Endothelial cell of umbilical vein (primary cell): ENCODE measurements at regions not wholly inside any gene's neighbourhood (a gene's known extent, or its start where the extent isn't known, plus 50 kb on each side); places are given as distances from the start of the nearest gene placed in this dataset.

Source experiments
- CTCF ChIP-seq, 2 donors: IDR thresholded peaks; 1 replicate in 1 of 2; 2 replicates in 1 of 2; pipeline ENCODE4 v1.5.1; 2011; ENCODE audit warnings: low read length in 2 of 2, mild to moderate bottlenecking in 2 of 2, moderate library complexity in 2 of 2, control low read depth in 1 of 2, inconsistent platforms in 1 of 2, low read depth in 1 of 2; ENCODE audit not compliant: insufficient read depth in 1 of 2; ENCODE audit errors: extremely low read depth in 1 of 2
- EZH2 ChIP-seq: IDR thresholded peaks from 2 replicates; pipeline ENCODE4 v1.6.1; 2012; ENCODE audit warnings: borderline replicate concordance, low read depth, mild to moderate bottlenecking, moderate library complexity, low read length, inconsistent platforms; ENCODE audit not compliant: severe bottlenecking
- GATA2 ChIP-seq: IDR thresholded peaks from 2 replicates; pipeline ENCODE4 v1.7.0; 2011; ENCODE audit warnings: low read depth, mild to moderate bottlenecking, moderate library complexity, mixed read lengths, low read length; ENCODE audit not compliant: insufficient read length, insufficient read depth
- JUN ChIP-seq: IDR thresholded peaks from 2 replicates; pipeline ENCODE4 v1.6.1; 2011; ENCODE audit warnings: borderline replicate concordance, low read depth; ENCODE audit not compliant: insufficient read length, insufficient read depth
- MAX ChIP-seq: IDR thresholded peaks from 2 replicates; pipeline ENCODE4 v1.6.1; 2011; ENCODE audit not compliant: insufficient read depth, insufficient read length
- MYC ChIP-seq: IDR thresholded peaks from one replicate; pipeline ENCODE4 v1.6.1; 2011; ENCODE audit warnings: mild to moderate bottlenecking, low read depth, low read length
- POLR2A ChIP-seq: IDR thresholded peaks from 2 replicates; pipeline ENCODE4 v1.6.1; 2012; ENCODE audit warnings: low read depth, mild to moderate bottlenecking, control low read depth, low read length

GRCh38 chr3:40642812-40643211 lies 118.1 kb downstream of the ZNF621 start:
- TF ChIP-seq EZH2: no peak
- no peak for TF ChIP-seq CTCF (IDR thresholded peaks at IDR 0.05; ENCODE audit: extremely low read depth in 1 of 2, insufficient read depth in 1 of 2, low read depth in 1 of 2, low read length in 2 of 2)
- TF ChIP-seq MAX: no peak
- TF ChIP-seq POLR2A: no peak
- TF ChIP-seq JUN: no peak
- TF ChIP-seq MYC: no peak
- no peak for TF ChIP-seq GATA2
